Lung (tissue), 11 donors: ENCODE measurements at regions not wholly inside any gene's neighbourhood (a gene's known extent, or its start where the extent isn't known, plus 50 kb on each side); places are given as distances from the start of the nearest gene placed in this dataset.
A peak's percentile ranks its signal among the peaks of the same experiment; 100 is the strongest.

Experiments
- ATAC-seq: fragments of 200-7000 bp; cut with Tn5 transposase; one replicate; pipeline ENCODE4 v1.9.1; 2020; ENCODE audit warnings: moderate number of reproducible peaks; ENCODE audit not compliant: insufficient read depth, low FRiP score
- DNase-seq, 3 donors: peaks; one replicate each; pipeline ENCODE4 v3.0.0-alpha.2; 2013 to 2017
- H3K27ac ChIP-seq, 2 donors: one replicate each; pipeline ENCODE4 v1.5.1; 2013; ENCODE audit warnings: mild to moderate bottlenecking in 2 of 2, moderate library complexity in 2 of 2, control low read depth in 1 of 2, inconsistent platforms in 1 of 2, low read depth in 1 of 2, low read length in 1 of 2
- H3K27me3 ChIP-seq, 3 donors: one replicate each; pipeline ENCODE4 v1.5.1; 2013; ENCODE audit warnings: low read length in 2 of 3; ENCODE audit not compliant: control insufficient read depth in 3 of 3, insufficient read depth in 3 of 3
- H3K36me3 ChIP-seq, 4 donors: one replicate each; pipeline ENCODE4 v1.5.1; 2013; ENCODE audit warnings: low read length in 4 of 4, mild to moderate bottlenecking in 1 of 4, moderate library complexity in 1 of 4; ENCODE audit not compliant: control insufficient read depth in 4 of 4, insufficient read depth in 4 of 4
- H3K4me1 ChIP-seq, 5 donors: one replicate each; pipeline ENCODE4 v1.5.1; 2013; ENCODE audit warnings: low read length in 5 of 5, mild to moderate bottlenecking in 2 of 5, moderate library complexity in 1 of 5; ENCODE audit not compliant: control insufficient read depth in 5 of 5, insufficient read depth in 5 of 5
- H3K4me3 ChIP-seq: one replicate; pipeline ENCODE4 v1.5.1; 2013; ENCODE audit warnings: mild to moderate bottlenecking, control low read depth, moderate library complexity
- H3K9ac ChIP-seq, 2 donors: one replicate each; pipeline ENCODE4 v1.5.1; 2013; ENCODE audit warnings: low read length in 2 of 2, control low read depth in 1 of 2; ENCODE audit not compliant: insufficient read depth in 1 of 2
- H3K9me3 ChIP-seq, 4 donors: one replicate each; pipeline ENCODE4 v1.5.1; 2013; ENCODE audit warnings: low read length in 3 of 4, mild to moderate bottlenecking in 1 of 4, moderate library complexity in 1 of 4; ENCODE audit not compliant: control insufficient read depth in 4 of 4, insufficient read depth in 3 of 4
- WGBS, 2 donors: extraction: QIAGEN DNeasy Blood & Tissue Kit; methylation state at CpG; one replicate each; pipeline ENCODE4 v1.1.7; 2013; 5-methylcytosine and 5-hydroxymethylcytosine counted together
- TF ChIP-seq, protein P1 (sequence below): IDR thresholded peaks from 2 replicates; pipeline ENCODE4 v1.5.1; 2012; ENCODE audit warnings: mild to moderate bottlenecking; ENCODE audit errors: control extremely low read depth, extremely low read depth
- donor health status: control.
- donor health status: control.
- donor health status: Bipolar disorder and iron deficiency.
- donor health status: healthy.
- donor health status: DM: yes; HTN: yes; CAD: no.

DNA sequence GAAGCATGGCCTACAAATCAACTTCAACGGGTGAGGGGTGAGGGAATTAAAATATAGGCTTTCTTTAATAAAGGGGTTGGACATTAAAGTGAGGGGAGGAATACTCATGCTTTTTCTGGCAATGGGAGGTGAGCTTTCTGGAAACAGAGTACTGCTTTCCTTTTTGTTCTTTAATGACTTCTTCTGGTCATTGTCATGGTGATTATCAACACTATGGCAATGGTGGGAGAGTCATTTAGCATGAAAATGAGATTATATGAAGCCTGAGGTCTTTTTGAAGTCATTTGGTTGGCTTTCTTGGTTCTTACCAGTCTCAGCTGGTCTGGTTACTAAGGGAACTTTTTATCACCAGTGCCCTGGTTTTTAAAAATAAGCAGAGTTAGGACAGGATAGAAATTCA, 475.8 kb upstream of the LRRC4C start:
- Histone ChIP-seq H3K27ac (no peak overlapping the region), H3K9ac (no peak overlapping the region), H3K27me3 (no peaks in the 10 kb centered on the region), H3K9me3 (peaks cover 0 to 4% (median 0%) of the 10 kb centered on the region in 4 donors), H3K36me3 (no peaks in the 10 kb centered on the region), H3K4me3 (no peak overlapping the region), H3K4me1 (no peaks in the 10 kb centered on the region)
- no peak for ATAC-seq
- 54 to 71% methylated on average over 1 of the region's 1 CpG for WGBS, 2 donors
- TF ChIP-seq, protein P1, sequence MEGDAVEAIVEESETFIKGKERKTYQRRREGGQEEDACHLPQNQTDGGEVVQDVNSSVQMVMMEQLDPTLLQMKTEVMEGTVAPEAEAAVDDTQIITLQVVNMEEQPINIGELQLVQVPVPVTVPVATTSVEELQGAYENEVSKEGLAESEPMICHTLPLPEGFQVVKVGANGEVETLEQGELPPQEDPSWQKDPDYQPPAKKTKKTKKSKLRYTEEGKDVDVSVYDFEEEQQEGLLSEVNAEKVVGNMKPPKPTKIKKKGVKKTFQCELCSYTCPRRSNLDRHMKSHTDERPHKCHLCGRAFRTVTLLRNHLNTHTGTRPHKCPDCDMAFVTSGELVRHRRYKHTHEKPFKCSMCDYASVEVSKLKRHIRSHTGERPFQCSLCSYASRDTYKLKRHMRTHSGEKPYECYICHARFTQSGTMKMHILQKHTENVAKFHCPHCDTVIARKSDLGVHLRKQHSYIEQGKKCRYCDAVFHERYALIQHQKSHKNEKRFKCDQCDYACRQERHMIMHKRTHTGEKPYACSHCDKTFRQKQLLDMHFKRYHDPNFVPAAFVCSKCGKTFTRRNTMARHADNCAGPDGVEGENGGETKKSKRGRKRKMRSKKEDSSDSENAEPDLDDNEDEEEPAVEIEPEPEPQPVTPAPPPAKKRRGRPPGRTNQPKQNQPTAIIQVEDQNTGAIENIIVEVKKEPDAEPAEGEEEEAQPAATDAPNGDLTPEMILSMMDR: no peak
- DNase-seq: no peak

GRCh38 chr11:41935795-41936194, 476.3 kb upstream of the LRRC4C start:
- Histone ChIP-seq H3K27me3 (no peaks in the 10 kb centered on the region), H3K9ac (no peak overlapping the region), H3K36me3 (no peaks in the 10 kb centered on the region), H3K27ac (no peak overlapping the region), H3K4me1 (no peaks in the 10 kb centered on the region), H3K4me3 (no peak overlapping the region), H3K9me3 (peaks cover 0 to 4% (median 0%) of the 10 kb centered on the region in 4 donors)
- 72 to 86% methylated on average over 1 of the region's 1 CpG for WGBS, 2 donors
- TF ChIP-seq, protein P1: no peak
- ATAC-seq: no peak
- DNase-seq: no peak

GRCh38 chr11:41943656-41944055, 484.2 kb upstream of the LRRC4C start:
- H3K9ac ChIP-seq: no peak overlapping the region
- no peaks in the 10 kb centered on the region for H3K36me3 ChIP-seq
- DNase-seq: peak in 1 of 3 donors; percentile 0
- H3K27me3 ChIP-seq: no peaks in the 10 kb centered on the region
- WGBS, 2 donors: 48 to 52% methylated on average over 3 of the region's 3 CpGs
- no peak overlapping the region for H3K4me3 ChIP-seq
- H3K9me3 ChIP-seq: no peaks in the 10 kb centered on the region
- ATAC-seq: no peak
- TF ChIP-seq, protein P1: no peak
- H3K27ac ChIP-seq: no peak overlapping the region
- H3K4me1 ChIP-seq: peaks cover 0 to 6% (median 0%) of the 10 kb centered on the region in 5 donors

DNA sequence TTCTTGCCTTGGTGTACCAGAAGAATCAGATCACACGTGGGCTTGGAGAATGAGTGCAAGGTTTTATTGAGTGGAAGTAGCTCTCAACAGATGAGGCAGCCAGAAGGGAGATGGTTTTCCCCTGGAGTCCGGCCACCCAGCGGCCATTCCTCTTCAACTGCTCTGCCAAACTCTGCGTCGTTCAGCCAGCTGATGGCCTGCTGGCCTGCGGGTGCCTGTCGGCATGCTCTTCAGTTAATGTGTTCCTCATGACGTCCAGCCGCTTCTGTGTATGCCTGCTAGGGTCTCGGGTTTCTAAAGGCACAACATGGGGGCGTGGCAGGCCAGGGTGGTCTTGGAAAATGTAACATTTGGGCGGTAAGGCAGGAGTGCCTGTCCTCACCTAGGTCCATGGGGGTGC, 487.9 kb upstream of the LRRC4C start:
- Histone ChIP-seq H3K4me1 (peaks cover 0 to 6% (median 0%) of the 10 kb centered on the region in 5 donors), H3K9me3 (peaks cover 0 to 3% (median 0%) of the 10 kb centered on the region in 4 donors), H3K27ac (no peak overlapping the region), H3K27me3 (no peaks in the 10 kb centered on the region), H3K9ac (no peak overlapping the region), H3K36me3 (no peaks in the 10 kb centered on the region), H3K4me3 (no peak overlapping the region)
- TF ChIP-seq, protein P1: no peak
- DNase-seq (peak in 1 of 3 donors; percentile 21), ATAC-seq (no peak)
- WGBS, 2 donors: 76 to 85% methylated on average over 12 of the region's 12 CpGs
